ENCODE measurements at regions not wholly inside any gene's neighbourhood (a gene's known extent, or its start where the extent isn't known, plus 50 kb on each side); places are given as distances from the start of the nearest gene placed in this dataset.

DNA sequence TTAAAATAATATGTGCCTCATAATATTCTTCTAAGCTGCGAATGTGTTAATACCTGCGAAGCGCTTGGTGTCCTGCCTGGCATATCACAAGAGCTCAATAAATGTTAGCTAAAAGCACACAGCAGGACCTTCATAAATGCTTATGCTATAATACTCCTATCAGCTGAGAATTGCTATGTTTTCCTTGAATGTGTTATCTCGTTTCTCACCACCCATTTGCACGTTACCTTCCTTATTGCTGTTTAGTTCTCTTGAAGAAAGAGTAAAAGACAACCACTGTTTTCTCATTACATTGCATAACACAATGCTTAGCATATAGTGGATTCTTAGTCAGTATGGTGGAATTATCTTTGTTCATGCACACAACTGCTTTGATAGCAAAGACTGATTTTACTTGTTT is 76.6 kb downstream of the EDN1 start:
- DNase-seq (ENCODE audit: low read depth): no peak
- TF ChIP-seq, protein P1, sequence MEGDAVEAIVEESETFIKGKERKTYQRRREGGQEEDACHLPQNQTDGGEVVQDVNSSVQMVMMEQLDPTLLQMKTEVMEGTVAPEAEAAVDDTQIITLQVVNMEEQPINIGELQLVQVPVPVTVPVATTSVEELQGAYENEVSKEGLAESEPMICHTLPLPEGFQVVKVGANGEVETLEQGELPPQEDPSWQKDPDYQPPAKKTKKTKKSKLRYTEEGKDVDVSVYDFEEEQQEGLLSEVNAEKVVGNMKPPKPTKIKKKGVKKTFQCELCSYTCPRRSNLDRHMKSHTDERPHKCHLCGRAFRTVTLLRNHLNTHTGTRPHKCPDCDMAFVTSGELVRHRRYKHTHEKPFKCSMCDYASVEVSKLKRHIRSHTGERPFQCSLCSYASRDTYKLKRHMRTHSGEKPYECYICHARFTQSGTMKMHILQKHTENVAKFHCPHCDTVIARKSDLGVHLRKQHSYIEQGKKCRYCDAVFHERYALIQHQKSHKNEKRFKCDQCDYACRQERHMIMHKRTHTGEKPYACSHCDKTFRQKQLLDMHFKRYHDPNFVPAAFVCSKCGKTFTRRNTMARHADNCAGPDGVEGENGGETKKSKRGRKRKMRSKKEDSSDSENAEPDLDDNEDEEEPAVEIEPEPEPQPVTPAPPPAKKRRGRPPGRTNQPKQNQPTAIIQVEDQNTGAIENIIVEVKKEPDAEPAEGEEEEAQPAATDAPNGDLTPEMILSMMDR (IDR thresholded peaks at IDR 0.05; ENCODE audit: low read length, missing control alignments): no peak
- H3K4me3 ChIP-seq (replicated peaks; ENCODE audit: low read depth, low read length): no peak overlapping the region

DNA sequence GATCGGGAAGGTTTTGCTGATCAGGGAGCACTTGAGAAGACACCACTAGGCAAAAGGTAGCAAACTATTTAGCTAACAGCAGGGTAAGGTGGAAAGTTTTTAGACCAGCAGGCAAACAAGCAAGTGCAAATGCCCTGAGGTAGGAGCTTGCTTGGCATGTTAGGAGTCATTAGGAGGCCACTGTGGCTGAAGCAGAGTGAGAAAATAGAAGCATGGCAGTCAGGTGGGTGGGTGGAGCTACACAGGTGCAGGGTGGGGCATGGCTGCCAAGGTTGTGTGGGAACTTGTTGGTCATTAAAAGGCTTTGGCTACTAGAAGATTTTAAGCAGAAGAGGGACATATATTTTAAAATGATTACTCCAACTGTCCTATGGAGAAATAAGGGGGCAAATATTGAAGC is 77.3 kb downstream of the EDN1 start:
- DNase-seq (ENCODE audit: low read depth): no peak
- TF ChIP-seq, protein P1 (IDR thresholded peaks at IDR 0.05; ENCODE audit: low read length, missing control alignments): no peak
- no peak overlapping the region for H3K4me3 ChIP-seq (replicated peaks; ENCODE audit: low read depth, low read length)

DNA sequence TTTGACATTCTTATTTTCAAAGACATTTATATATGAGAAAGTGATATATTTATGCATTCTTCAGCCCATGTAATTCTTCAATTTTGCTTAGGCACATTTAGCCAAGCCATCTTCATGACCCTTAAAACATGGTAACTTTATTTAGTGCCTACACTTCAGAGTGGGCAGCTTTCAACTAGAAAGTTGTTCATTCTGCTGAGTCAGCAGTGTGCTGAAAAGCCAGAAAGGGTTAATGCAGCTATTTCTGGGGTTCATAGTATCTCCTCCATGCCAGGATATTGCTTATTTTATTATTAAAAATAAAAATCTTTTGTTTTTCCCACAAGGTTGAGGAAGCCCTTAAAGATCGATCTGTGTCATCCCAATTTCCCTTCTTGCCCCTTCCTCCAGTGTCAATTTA is 79.2 kb downstream of the EDN1 start:
- no peak overlapping the region for H3K4me3 ChIP-seq (replicated peaks; ENCODE audit: low read depth, low read length)
- no peak for DNase-seq (ENCODE audit: low read depth)
- TF ChIP-seq, protein P1 (IDR thresholded peaks at IDR 0.05; ENCODE audit: low read length, missing control alignments): no peak

DNA sequence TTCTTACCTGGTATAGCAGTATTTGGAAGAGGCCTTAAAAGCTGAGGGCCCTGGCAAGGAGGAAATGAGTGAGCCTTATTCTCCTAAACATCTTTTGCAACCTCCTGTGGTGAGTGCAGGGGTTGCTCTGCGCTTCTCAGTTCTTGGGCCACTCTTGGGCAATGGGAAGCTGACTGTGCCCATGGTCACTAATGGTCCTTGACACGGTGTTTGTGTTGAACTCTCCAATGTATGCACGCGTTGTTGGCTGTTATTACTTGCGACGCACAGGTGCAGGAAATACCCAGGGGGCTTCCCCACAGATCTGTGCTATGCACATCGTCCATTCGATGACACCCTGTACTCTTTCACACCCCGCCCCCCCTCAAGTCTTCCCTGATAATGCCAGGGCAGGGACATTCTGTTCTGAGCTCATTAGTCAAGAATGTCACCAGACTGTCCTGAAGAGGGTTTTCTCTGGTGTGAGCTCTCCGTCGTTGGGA is 79.7 kb downstream of the EDN1 start:
- no peak for DNase-seq (ENCODE audit: low read depth)
- TF ChIP-seq, protein P1 (IDR thresholded peaks at IDR 0.05; ENCODE audit: low read length, missing control alignments): no peak
- H3K4me3 ChIP-seq (replicated peaks; ENCODE audit: low read depth, low read length): no peak overlapping the region

DNA sequence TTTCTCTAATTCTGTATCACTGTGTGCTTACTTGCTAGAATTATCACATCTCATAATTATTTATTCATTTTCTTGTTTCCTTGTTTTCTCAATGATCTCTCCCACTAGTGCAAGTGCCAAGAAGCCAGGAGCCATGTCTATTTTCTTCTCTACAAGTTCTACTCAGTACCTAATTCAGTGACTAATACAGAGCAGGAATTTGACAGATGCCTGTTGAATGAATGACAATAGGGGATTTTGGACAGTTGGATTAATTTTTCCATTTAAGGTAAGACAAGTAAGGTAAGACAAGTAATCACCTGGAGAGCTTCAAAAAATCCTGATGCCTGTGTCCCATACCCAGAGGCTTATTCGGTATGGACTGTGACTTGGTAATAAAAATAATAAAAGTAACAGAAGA is 81.0 kb downstream of the EDN1 start:
- no peak for DNase-seq (ENCODE audit: low read depth)
- TF ChIP-seq, protein P1 (IDR thresholded peaks at IDR 0.05; ENCODE audit: low read length, missing control alignments): no peak
- H3K4me3 ChIP-seq (replicated peaks; ENCODE audit: low read depth, low read length): no peak overlapping the region

DNA sequence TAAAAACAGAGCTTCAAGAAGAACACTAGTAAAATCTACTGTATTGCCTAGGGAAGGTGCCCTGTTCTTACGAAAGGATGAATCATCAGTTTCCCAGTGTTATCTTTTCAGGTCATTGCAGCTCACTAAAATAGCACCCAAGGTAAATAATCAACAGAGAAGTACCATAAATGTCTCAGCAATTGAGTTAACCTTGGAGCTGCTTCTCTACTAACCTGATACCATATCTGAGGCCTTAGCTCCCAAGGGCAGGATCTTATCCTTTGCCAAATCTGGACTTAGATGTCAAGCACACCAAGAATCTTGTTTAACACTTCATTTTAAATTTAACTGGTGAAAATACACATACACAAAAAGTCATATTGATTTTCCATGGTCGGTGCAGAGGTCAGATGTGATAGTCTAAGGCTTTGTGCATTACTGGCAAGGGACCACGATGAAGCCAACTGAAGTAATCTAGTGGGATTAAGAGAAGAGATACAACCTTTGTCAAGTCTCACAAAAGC is 81.5 kb downstream of the EDN1 start:
- no peak overlapping the region for H3K4me3 ChIP-seq (replicated peaks; ENCODE audit: low read depth, low read length)
- DNase-seq (ENCODE audit: low read depth): peak; percentile 24
- TF ChIP-seq, protein P1 (IDR thresholded peaks at IDR 0.05; ENCODE audit: low read length, missing control alignments): no peak

DNA sequence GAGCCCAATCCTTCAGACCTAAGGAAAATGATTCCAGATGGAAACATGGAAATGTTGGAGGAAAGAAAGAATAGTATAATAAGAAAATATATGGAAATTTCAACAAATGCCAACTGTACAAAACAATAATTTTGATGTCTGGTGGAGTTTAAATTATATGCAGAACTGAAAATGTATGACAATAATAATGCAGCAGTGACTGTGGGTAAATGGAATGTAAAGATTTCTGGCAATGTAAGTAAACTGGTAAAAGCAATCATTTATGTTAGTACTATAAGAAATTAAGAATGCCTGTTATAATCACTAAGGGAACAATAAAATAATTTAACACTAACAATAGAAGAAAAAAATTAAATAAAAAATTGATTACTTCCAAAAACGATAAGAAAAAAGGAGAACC is 89.0 kb downstream of the EDN1 start:
- TF ChIP-seq, protein P1 (IDR thresholded peaks at IDR 0.05; ENCODE audit: low read length, missing control alignments): no peak
- H3K4me3 ChIP-seq (replicated peaks; ENCODE audit: low read depth, low read length): no peak overlapping the region
- no peak for DNase-seq (ENCODE audit: low read depth)

Data from fibroblast of pulmonary artery (primary cell).